Bronchial epithelial cell (primary cell): ENCODE measurements at regions not wholly inside any gene's neighbourhood (a gene's known extent, or its start where the extent isn't known, plus 50 kb on each side); places are given as distances from the start of the nearest gene placed in this dataset.

Experiments used
- DNase-seq: peaks from one replicate; pipeline ENCODE4 v3.0.0-alpha.2; 2010; ENCODE audit warnings: low read depth
- FAIRE-seq: peaks from 2 replicates; lab custom pipeline; 2011; peaks lifted over from hg19 to GRCh38; lab: Jason Lieb, UNC
- H3K27me3 ChIP-seq: 2 replicates; pipeline ENCODE4 v1.5.1; 2011; ENCODE audit warnings: low read length; ENCODE audit not compliant: control insufficient read depth, insufficient read depth
- H3K36me3 ChIP-seq: 2 replicates; pipeline ENCODE4 v1.5.1; 2011; ENCODE audit warnings: low read length; ENCODE audit not compliant: control insufficient read depth, insufficient read depth
- H3K4me3 ChIP-seq: 2 replicates; pipeline ENCODE4 v1.5.1; 2011; ENCODE audit warnings: mild to moderate bottlenecking, low read depth, low read length, control low read depth
- TF ChIP-seq, protein P1 (sequence below): IDR thresholded peaks from 2 replicates; pipeline ENCODE4 v1.5.1; 2011; ENCODE audit warnings: mild to moderate bottlenecking, moderate library complexity, low read length, control low read depth, inconsistent platforms; ENCODE audit not compliant: insufficient read depth, severe bottlenecking

DNA sequence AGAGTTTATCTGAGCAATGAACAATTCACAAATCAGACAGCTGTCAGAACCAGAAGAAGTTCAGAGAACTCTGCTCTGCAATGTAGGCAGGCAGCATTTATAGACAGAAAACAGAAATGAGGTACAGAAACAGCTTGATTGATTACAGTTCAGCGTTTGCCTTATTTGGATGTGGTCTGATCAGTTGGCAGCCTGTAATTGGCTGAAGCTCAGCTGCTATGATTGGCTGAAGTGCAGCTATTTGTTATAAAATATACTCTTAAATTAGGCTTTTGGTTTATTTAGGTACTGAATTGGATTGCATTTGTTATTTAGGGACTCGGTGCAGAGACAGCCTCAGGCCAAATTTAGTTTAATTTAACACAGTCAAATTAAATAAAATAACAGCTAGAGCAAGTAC lies 85.8 kb upstream of the JAZF1 start:
- Histone ChIP-seq H3K27me3 (peaks cover 2% of the 10 kb centered on the region), H3K4me3 (no peak overlapping the region), H3K36me3 (no peaks in the 10 kb centered on the region)
- TF ChIP-seq, protein P1, sequence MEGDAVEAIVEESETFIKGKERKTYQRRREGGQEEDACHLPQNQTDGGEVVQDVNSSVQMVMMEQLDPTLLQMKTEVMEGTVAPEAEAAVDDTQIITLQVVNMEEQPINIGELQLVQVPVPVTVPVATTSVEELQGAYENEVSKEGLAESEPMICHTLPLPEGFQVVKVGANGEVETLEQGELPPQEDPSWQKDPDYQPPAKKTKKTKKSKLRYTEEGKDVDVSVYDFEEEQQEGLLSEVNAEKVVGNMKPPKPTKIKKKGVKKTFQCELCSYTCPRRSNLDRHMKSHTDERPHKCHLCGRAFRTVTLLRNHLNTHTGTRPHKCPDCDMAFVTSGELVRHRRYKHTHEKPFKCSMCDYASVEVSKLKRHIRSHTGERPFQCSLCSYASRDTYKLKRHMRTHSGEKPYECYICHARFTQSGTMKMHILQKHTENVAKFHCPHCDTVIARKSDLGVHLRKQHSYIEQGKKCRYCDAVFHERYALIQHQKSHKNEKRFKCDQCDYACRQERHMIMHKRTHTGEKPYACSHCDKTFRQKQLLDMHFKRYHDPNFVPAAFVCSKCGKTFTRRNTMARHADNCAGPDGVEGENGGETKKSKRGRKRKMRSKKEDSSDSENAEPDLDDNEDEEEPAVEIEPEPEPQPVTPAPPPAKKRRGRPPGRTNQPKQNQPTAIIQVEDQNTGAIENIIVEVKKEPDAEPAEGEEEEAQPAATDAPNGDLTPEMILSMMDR: no peak
- FAIRE-seq (no peak), DNase-seq (no peak)

DNA sequence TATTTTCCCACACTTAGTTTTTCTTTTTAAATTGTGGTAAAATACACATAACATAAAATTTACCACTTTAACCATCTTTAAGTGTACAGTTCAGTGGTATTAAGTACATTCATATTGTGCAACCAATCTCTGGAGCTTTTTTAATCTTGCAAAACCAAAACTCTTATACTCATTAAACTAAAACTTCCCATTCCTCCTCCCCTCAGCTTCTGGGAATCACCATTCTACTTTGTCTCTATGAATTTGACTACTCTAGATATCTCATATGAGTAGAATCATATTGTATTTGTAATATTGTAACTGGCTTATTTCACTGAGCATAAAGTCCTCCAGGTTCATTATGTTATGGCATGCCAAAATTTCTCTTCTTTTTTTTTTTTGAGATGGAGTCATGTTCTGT lies 86.4 kb upstream of the JAZF1 start:
- TF ChIP-seq, protein P1: no peak
- Histone ChIP-seq H3K27me3 (peaks cover 2% of the 10 kb centered on the region), H3K4me3 (no peak overlapping the region), H3K36me3 (no peaks in the 10 kb centered on the region)
- no peak for DNase-seq
- FAIRE-seq: no peak

DNA sequence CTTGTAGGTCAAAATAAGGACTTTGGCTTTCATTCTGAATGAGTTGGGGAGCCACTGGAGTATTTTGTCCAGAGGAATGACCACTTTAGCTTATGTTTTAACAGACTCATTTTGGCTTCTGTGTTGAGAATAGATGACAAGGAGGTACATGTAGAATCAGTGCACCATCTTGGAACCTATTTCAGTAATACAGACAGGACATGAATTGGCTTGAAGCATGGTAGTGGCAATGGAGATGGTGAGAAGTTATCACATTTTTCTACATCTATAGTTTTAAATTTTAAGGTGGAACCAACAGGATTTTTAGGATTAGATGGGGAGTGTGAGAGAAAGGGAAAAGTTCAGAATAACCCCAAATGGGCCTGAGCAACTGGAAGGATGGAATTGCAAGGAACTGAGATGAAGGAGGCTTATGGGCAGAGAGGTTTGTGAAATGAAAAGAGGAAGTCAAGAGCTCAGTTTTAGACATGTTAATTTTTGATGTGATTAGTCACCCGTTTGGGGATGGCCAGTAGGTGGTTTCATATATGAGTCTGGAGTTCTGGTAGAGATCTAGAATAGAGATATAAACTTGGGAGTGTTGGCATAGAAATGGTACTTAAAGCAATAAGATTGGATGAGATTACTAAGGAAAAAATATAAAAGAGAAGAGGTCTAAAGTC lies 89.2 kb upstream of the JAZF1 start:
- H3K36me3 ChIP-seq: no peaks in the 10 kb centered on the region
- TF ChIP-seq, protein P1: no peak
- no peak for FAIRE-seq
- DNase-seq: no peak
- no peaks in the 10 kb centered on the region for H3K27me3 ChIP-seq
- no peak overlapping the region for H3K4me3 ChIP-seq

DNA sequence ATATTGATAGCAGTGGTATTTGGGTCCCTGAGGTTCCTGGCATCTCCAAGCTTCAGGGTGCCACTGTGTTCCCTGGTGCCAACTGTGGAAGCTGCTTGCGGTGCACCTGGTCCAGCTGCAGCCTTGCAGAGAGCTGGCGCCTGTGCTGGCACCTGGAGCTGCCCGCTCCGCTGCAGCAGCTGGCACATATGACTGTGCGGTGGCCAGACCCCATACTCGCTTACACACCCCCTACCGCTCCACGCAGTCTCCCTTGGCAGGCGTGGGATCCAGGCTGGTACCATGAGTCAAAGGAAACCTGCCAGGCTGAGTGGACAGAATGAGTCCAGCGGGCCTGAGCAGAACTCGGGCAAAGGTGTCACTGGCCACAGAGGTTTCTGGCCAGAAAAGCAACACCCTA lies 89.9 kb upstream of the JAZF1 start:
- TF ChIP-seq, protein P1: no peak
- Histone ChIP-seq H3K36me3 (no peaks in the 10 kb centered on the region), H3K4me3 (no peak overlapping the region), H3K27me3 (no peaks in the 10 kb centered on the region)
- no peak for FAIRE-seq
- DNase-seq: no peak

DNA sequence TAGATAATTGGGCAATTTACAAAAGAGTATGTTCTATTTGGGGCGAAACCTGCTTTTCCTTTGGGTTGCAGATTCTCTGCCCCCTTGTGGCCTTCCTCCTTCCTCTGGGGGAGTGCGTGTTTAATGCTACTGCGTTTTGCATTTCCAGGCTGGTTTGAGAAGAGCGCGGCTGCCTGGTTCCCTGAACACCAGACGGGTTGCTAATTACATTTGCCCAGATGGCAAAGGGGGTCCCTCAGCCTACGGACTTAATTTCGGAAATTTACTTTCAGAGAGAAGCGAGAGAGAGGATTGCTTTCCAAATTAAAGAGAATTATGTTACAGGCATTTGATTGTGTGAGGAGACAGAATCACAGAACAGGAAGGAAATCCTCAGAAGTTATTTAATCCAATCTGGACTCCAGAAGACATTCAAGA lies 91.9 kb upstream of the JAZF1 start:
- DNase-seq (peak; percentile 29), FAIRE-seq (no peak)
- Histone ChIP-seq H3K27me3 (no peaks in the 10 kb centered on the region), H3K4me3 (no peak overlapping the region), H3K36me3 (no peaks in the 10 kb centered on the region)
- TF ChIP-seq, protein P1: peak; percentile 44

DNA sequence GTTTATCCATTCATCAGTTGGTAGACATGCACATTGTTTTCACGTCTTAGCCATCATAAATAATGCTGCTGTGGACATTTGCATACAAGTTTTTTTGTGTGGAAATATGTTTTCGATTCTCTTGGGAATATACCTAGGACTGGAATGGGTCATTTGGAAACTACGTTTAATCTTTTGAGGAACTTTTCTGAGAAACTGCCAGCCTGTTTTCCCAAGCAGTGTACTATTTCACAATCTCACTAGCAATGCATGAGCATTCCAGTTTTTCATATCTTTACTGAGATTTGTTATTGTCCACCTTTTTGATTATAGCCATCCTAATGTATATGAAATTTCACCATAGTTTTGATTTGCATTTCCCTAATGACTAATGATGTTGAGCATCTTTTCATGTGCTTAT lies 95.7 kb upstream of the JAZF1 start:
- FAIRE-seq: no peak
- DNase-seq: no peak
- Histone ChIP-seq H3K27me3 (no peaks in the 10 kb centered on the region), H3K36me3 (no peaks in the 10 kb centered on the region), H3K4me3 (no peak overlapping the region)
- TF ChIP-seq, protein P1: no peak
